IMR-90 (cell line): ENCODE measurements at regions not wholly inside any gene's neighbourhood (a gene's known extent, or its start where the extent isn't known, plus 50 kb on each side); places are given as distances from the start of the nearest gene placed in this dataset.

Source experiments
- ATAC-seq: fragments of 200-7000 bp; cut with Tn5 transposase; 2 replicates; pipeline ENCODE4 v1.9.1; 2020; ENCODE audit warnings: low read depth, mild to moderate bottlenecking, moderate library complexity
- BruUV-seq: library from RNA; stranded (reverse); fragments of 400-500 nt; replicated peaks from 2 replicates; lab custom pipeline; 2021; lab: Mats Ljungman, UMichigan
- CTCF ChIA-PET: fragments of 300-600 bp; formaldehyde crosslinking; extraction: SDS; loops from one replicate; lab custom pipeline; 2021; ENCODE audit warnings: antibody characterized with exemption; lab: Yijun Ruan, JAX
- POLR2A ChIA-PET: fragments of 300-600 bp; sonication (Branson Sonifier 250); formaldehyde crosslinking; loops from one replicate; lab custom pipeline; 2022; ENCODE audit warnings: antibody characterized with exemption; ENCODE audit not compliant: unreplicated experiment; lab: Charles Lee
- DNase-seq: peaks from one replicate; pipeline ENCODE4 v3.0.0; 2013
- H2AFZ ChIP-seq: replicated peaks from 2 replicates; pipeline ENCODE3; 2013; ENCODE audit warnings: low read length, mild to moderate bottlenecking; ENCODE audit not compliant: poor library complexity
- H2AK5ac ChIP-seq: 2 replicates; pipeline ENCODE4 v1.6.1; 2013; ENCODE audit warnings: low read depth, low read length, inconsistent platforms
- H2AK9ac ChIP-seq: replicated peaks from 2 replicates; pipeline ENCODE3; 2013; ENCODE audit warnings: mild to moderate bottlenecking, low read depth, low read length, moderate library complexity; ENCODE audit not compliant: poor library complexity
- H2BK120ac ChIP-seq: 2 replicates; pipeline ENCODE4 v1.6.1; 2013; ENCODE audit warnings: low read depth, low read length, inconsistent platforms
- H2BK15ac ChIP-seq: 3 replicates; pipeline ENCODE4 v1.6.1; 2013; ENCODE audit warnings: low read depth, low read length, inconsistent platforms
- H2BK20ac ChIP-seq: 2 replicates; pipeline ENCODE4 v1.6.1; 2013; ENCODE audit warnings: low read depth, mild to moderate bottlenecking, inconsistent platforms, low read length, moderate library complexity
- H2BK5ac ChIP-seq: 2 replicates; pipeline ENCODE4 v1.6.1; 2013; ENCODE audit warnings: mild to moderate bottlenecking, low read depth, low read length, inconsistent platforms; ENCODE audit not compliant: poor library complexity, severe bottlenecking
- H3K14ac ChIP-seq: replicated peaks from 2 replicates; pipeline ENCODE4 v1.6.1; 2013; ENCODE audit warnings: low read depth, low read length, inconsistent platforms
- H3K18ac ChIP-seq: 2 replicates; pipeline ENCODE4 v1.6.1; 2013; ENCODE audit warnings: low read depth, low read length, control low read depth
- H3K23ac ChIP-seq: 2 replicates; pipeline ENCODE4 v1.6.1; 2013; ENCODE audit warnings: low read depth, low read length, inconsistent platforms
- H3K27ac ChIP-seq: 2 replicates; pipeline ENCODE4 v1.5.1; 2013; ENCODE audit warnings: mild to moderate bottlenecking, control low read depth, low read length; ENCODE audit not compliant: insufficient read depth
- H3K27me3 ChIP-seq: 2 replicates; pipeline ENCODE4 v1.6.1; 2013; ENCODE audit warnings: low read length; ENCODE audit not compliant: control insufficient read depth, insufficient read depth
- H3K36me3 ChIP-seq: 2 replicates; pipeline ENCODE4 v1.6.1; 2013; ENCODE audit warnings: low read length, mixed read lengths; ENCODE audit not compliant: control insufficient read depth, insufficient read depth
- H3K4ac ChIP-seq: 2 replicates; pipeline ENCODE4 v1.6.1; 2013; ENCODE audit warnings: low read depth, low read length, inconsistent platforms
- H3K4me1 ChIP-seq: 2 replicates; pipeline ENCODE4 v1.6.1; 2013; ENCODE audit warnings: low read length, mixed read lengths; ENCODE audit not compliant: control insufficient read depth, insufficient read depth
- H3K4me2 ChIP-seq: 2 replicates; pipeline ENCODE4 v1.6.1; 2013; ENCODE audit warnings: low read depth, mild to moderate bottlenecking, control low read depth, low read length, moderate library complexity
- H3K4me3 ChIP-seq: 2 replicates; pipeline ENCODE4 v1.5.1; 2013; ENCODE audit warnings: low read depth, mild to moderate bottlenecking, control low read depth, low read length, moderate library complexity; ENCODE audit not compliant: insufficient read depth
- H3K56ac ChIP-seq: 2 replicates; pipeline ENCODE4 v1.6.1; 2013; ENCODE audit warnings: low read length, inconsistent platforms; ENCODE audit not compliant: insufficient read depth; ENCODE audit errors: extremely low read depth
- H3K79me1 ChIP-seq, 2 experiments: 2 replicates each; pipeline ENCODE4 v1.6.1; 2013; ENCODE audit warnings: low read length in 2 of 2, inconsistent platforms in 1 of 2, low read depth in 1 of 2
- H3K9ac ChIP-seq: 2 replicates; pipeline ENCODE4 v1.6.1; 2013; ENCODE audit warnings: low read depth, low read length, control low read depth
- H3K9me1 ChIP-seq: 2 replicates; pipeline ENCODE4 v1.6.1; 2013; ENCODE audit warnings: low read length, inconsistent platforms; ENCODE audit not compliant: insufficient read depth
- H3K9me3 ChIP-seq: 2 replicates; pipeline ENCODE4 v1.6.1; 2013; ENCODE audit warnings: low read length; ENCODE audit not compliant: control insufficient read depth, insufficient read depth
- H4K20me1 ChIP-seq: 2 replicates; pipeline ENCODE4 v1.6.1; 2013; ENCODE audit warnings: low read length, inconsistent platforms; ENCODE audit not compliant: insufficient read depth
- H4K5ac ChIP-seq: 2 replicates; pipeline ENCODE4 v1.6.1; 2013; ENCODE audit warnings: mild to moderate bottlenecking, low read depth, low read length, control low read depth
- H4K8ac ChIP-seq, 2 experiments: 2 replicates each; pipeline ENCODE4 v1.6.1; 2013; ENCODE audit warnings: low read depth in 2 of 2, low read length in 2 of 2, control low read depth in 1 of 2, inconsistent platforms in 1 of 2
- H4K91ac ChIP-seq: 2 replicates; pipeline ENCODE4 v1.6.1; 2013; ENCODE audit warnings: low read depth, low read length, inconsistent platforms; ENCODE audit not compliant: insufficient read depth
- BHLHE40 ChIP-seq: fragments of 150-350 bp; IDR thresholded peaks from 2 replicates; pipeline ENCODE4 v1.6.1; 2016; ENCODE audit warnings: mild to moderate bottlenecking, low read depth, low read length
- CEBPB ChIP-seq: IDR thresholded peaks from 2 replicates; pipeline ENCODE4 v1.6.1; 2012; ENCODE audit warnings: low read depth, low read length, improper control_type of control experiment
- CHD1 ChIP-seq: IDR thresholded peaks from 2 replicates; pipeline ENCODE4 v1.6.1; 2012; ENCODE audit warnings: low read depth, low read length, improper control_type of control experiment
- CTCF ChIP-seq: conservative IDR thresholded peaks from 2 replicates; pipeline ENCODE4 v1.5.1; 2012; ENCODE audit warnings: mild to moderate bottlenecking, low read depth, low read length, improper control_type of control experiment
- ELK1 ChIP-seq: fragments of 150-350 bp; IDR thresholded peaks from 2 replicates; pipeline ENCODE4 v1.6.1; 2016; ENCODE audit warnings: low read depth, mild to moderate bottlenecking, low read length, moderate library complexity, borderline replicate concordance
- FOS ChIP-seq: fragments of 150-350 bp; IDR thresholded peaks from 2 replicates; pipeline ENCODE4 v1.6.1; 2016; ENCODE audit warnings: low read depth, low read length
- MAFK ChIP-seq: IDR thresholded peaks from 2 replicates; pipeline ENCODE4 v1.6.1; 2012; ENCODE audit warnings: low read depth, low read length, improper control_type of control experiment
- MAZ ChIP-seq: IDR thresholded peaks from 2 replicates; pipeline ENCODE4 v1.6.1; 2012; ENCODE audit warnings: low read depth, mild to moderate bottlenecking, low read length, improper control_type of control experiment, moderate library complexity, borderline replicate concordance
- MXI1 ChIP-seq: IDR thresholded peaks from 2 replicates; pipeline ENCODE4 v1.6.1; 2012; ENCODE audit warnings: low read depth, mild to moderate bottlenecking, low read length, moderate library complexity, borderline replicate concordance
- NFE2L2 ChIP-seq: fragments of 150-350 bp; IDR thresholded peaks from 2 replicates; pipeline ENCODE4 v1.6.1; 2016; ENCODE audit warnings: low read depth, mild to moderate bottlenecking, low read length
- POLR2A ChIP-seq: IDR thresholded peaks from 2 replicates; pipeline ENCODE4 v1.6.1; 2012; ENCODE audit warnings: mild to moderate bottlenecking, low read depth, low read length
- RAD21 ChIP-seq: IDR thresholded peaks from 2 replicates; pipeline ENCODE4 v1.6.1; 2012; ENCODE audit warnings: low read length, improper control_type of control experiment
- RCOR1 ChIP-seq: IDR thresholded peaks from 2 replicates; pipeline ENCODE4 v1.6.1; 2012; ENCODE audit warnings: mild to moderate bottlenecking, low read length, improper control_type of control experiment; ENCODE audit not compliant: insufficient replicate concordance
- RFX5 ChIP-seq: IDR thresholded peaks from 2 replicates; pipeline ENCODE4 v1.8.0; 2012; ENCODE audit warnings: low read depth, mild to moderate bottlenecking, low read length, moderate library complexity
- SMC3 ChIP-seq: fragments of 150-350 bp; IDR thresholded peaks from 2 replicates; pipeline ENCODE4 v1.6.1; 2016; ENCODE audit warnings: low read depth, mild to moderate bottlenecking, antibody characterized with exemption, low read length, moderate library complexity
- USF2 ChIP-seq: fragments of 150-350 bp; IDR thresholded peaks from 2 replicates; pipeline ENCODE4 v1.6.1; 2017; ENCODE audit warnings: mild to moderate bottlenecking, antibody characterized with exemption, low read length, low read depth
- WGBS, 2 experiments: methylation state at CpG; one replicate each; pipeline versions ENCODE4 v1.1.5 to v1.1.7; 2013; ENCODE audit warnings: missing lambda C conversion rate in 2 of 2; ENCODE audit not compliant: insufficient read length in 1 of 2; ENCODE audit errors: extremely low coverage in 2 of 2; 5-methylcytosine and 5-hydroxymethylcytosine counted together
- dilution Hi-C: fragments of 300-500 bp; cut with HindIII; formaldehyde crosslinking; loops from one replicate; pipeline ENCODE4 v1.14.3; 2018; ENCODE audit warnings: low sequenced_read_pairs; ENCODE audit not compliant: unreplicated experiment
- in situ Hi-C: fragments of 300-500 bp; cut with MboI; formaldehyde crosslinking; loops from 3 replicates; pipeline ENCODE4 v1.14.3; 2019; ENCODE audit warnings: low sequenced_read_pairs, inconsistent platforms, mixed read lengths
- intact Hi-C: fragments of 100-400 bp; cut with micrococcal nuclease; formaldehyde crosslinking; loops from 2 replicates; pipeline ENCODE4 v1.10.0; 2022

GRCh38 chr2:144004742-144005141, 515.2 kb downstream of the ZEB2 start:
- no peak overlapping the region for H2BK20ac ChIP-seq
- H3K9ac ChIP-seq: no peak overlapping the region
- H3K9me1 ChIP-seq: no peaks in the 10 kb centered on the region
- intact Hi-C loops (no loop called here), dilution Hi-C loops (no loop called here), in situ Hi-C loops (no loop called here)
- no peaks in the 10 kb centered on the region for H3K27me3 ChIP-seq
- no peak overlapping the region for H3K4me3 ChIP-seq
- DNase-seq: no peak
- no peak overlapping the region for H4K8ac ChIP-seq
- no peak overlapping the region for H2AK9ac ChIP-seq
- no peaks in the 10 kb centered on the region for H4K20me1 ChIP-seq
- H2BK120ac ChIP-seq: no peak overlapping the region
- H2BK5ac ChIP-seq: no peak overlapping the region
- H3K9me3 ChIP-seq: no peaks in the 10 kb centered on the region
- no peak overlapping the region for H4K91ac ChIP-seq
- no peak overlapping the region for H4K5ac ChIP-seq
- TF ChIP-seq POLR2A (no peak), ELK1 (no peak), MAFK (no peak), MAZ (no peak), BHLHE40 (no peak), CHD1 (no peak), NFE2L2 (no peak), FOS (no peak), CTCF (no peak), MXI1 (no peak), CEBPB (no peak), RCOR1 (no peak), RFX5 (no peak), RAD21 (no peak), SMC3 (no peak), USF2 (no peak)
- H3K14ac ChIP-seq: no peak overlapping the region
- CTCF ChIA-PET: no interaction called here
- no peak overlapping the region for H2AK5ac ChIP-seq
- POLR2A ChIA-PET: no interaction called here
- H2AFZ ChIP-seq: no peak overlapping the region
- no peak overlapping the region for H3K27ac ChIP-seq
- no peak overlapping the region for H3K4me2 ChIP-seq
- ATAC-seq: no peak
- no peak overlapping the region for H3K56ac ChIP-seq
- H3K4me1 ChIP-seq: no peaks in the 10 kb centered on the region
- no peak overlapping the region for H3K4ac ChIP-seq
- H2BK15ac ChIP-seq: no peak overlapping the region
- no TSS peak for BruUV-seq
- WGBS, 2 experiments: 67% methylated on average over 1 of the region's 9 CpGs; no CpG with 5 or more reads in 1 of the 2 experiments
- no peak overlapping the region for H3K23ac ChIP-seq
- H3K18ac ChIP-seq: no peak overlapping the region
- H3K79me1 ChIP-seq: no peaks in the 10 kb centered on the region
- no peaks in the 10 kb centered on the region for H3K36me3 ChIP-seq
